Caco-2 (cell line): ENCODE measurements at regions not wholly inside any gene's neighbourhood (a gene's known extent, or its start where the extent isn't known, plus 50 kb on each side); places are given as distances from the start of the nearest gene placed in this dataset.

ENCODE experiments used
- BruUV-seq: library from RNA; stranded (reverse); fragments of 400-500 nt; replicated peaks from 2 replicates; lab custom pipeline; 2021; lab: Mats Ljungman, UMichigan
- CTCF ChIA-PET: fragments of 300-600 bp; sonication (Branson Sonifier 250); formaldehyde crosslinking; loops from one replicate; lab custom pipeline; 2022; ENCODE audit warnings: antibody characterized with exemption; lab: Charles Lee
- POLR2A ChIA-PET: fragments of 300-600 bp; sonication (Branson Sonifier 250); formaldehyde crosslinking; loops from one replicate; lab custom pipeline; 2022; ENCODE audit warnings: antibody characterized with exemption; lab: Charles Lee
- DNase-seq, 2 experiments: peaks; one replicate each; pipeline versions ENCODE4 v3.0.0 to v3.0.0-alpha.2; 2020 to 2022
- H3K27me3 ChIP-seq: replicated peaks from 2 replicates; pipeline ENCODE4 v1.6.0; 2011; ENCODE audit warnings: low read length; ENCODE audit not compliant: control insufficient read depth, insufficient read depth
- H3K36me3 ChIP-seq: 2 replicates; pipeline ENCODE4 v1.5.1; 2011; ENCODE audit warnings: low read length; ENCODE audit not compliant: control insufficient read depth, insufficient read depth
- H3K4me1 ChIP-seq: fragments of 250-450 bp; sonication (Bioruptor Pico); 2 replicates; pipeline ENCODE4 v1.5.1; 2020; ENCODE audit warnings: mild to moderate bottlenecking
- H3K4me3 ChIP-seq: 2 replicates; pipeline ENCODE4 v1.5.1; 2011; ENCODE audit warnings: low read depth, mild to moderate bottlenecking, control low read depth, low read length
- H3K9me3 ChIP-seq: fragments of 250-450 bp; sonication (Bioruptor Pico); 2 replicates; pipeline ENCODE4 v1.5.1; 2020; ENCODE audit warnings: mild to moderate bottlenecking, moderate library complexity
- H3K27ac Mint-ChIP-seq: one replicate; pipeline ENCODE4 v1.8.0; 2022; ENCODE audit warnings: mixed read lengths; ENCODE audit not compliant: unreplicated experiment
- H3K27me3 Mint-ChIP-seq: one replicate; pipeline ENCODE4 v1.8.0; 2022; ENCODE audit warnings: mixed read lengths; ENCODE audit not compliant: insufficient read depth, unreplicated experiment
- H3K36me3 Mint-ChIP-seq: one replicate; pipeline ENCODE4 v1.8.0; 2022; ENCODE audit warnings: mild to moderate bottlenecking, mixed read lengths; ENCODE audit not compliant: insufficient read depth, unreplicated experiment
- H3K4me1 Mint-ChIP-seq: one replicate; pipeline ENCODE4 v1.8.0; 2022; ENCODE audit warnings: low read depth, mixed read lengths; ENCODE audit not compliant: unreplicated experiment
- H3K4me3 Mint-ChIP-seq: one replicate; pipeline ENCODE4 v1.8.0; 2022; ENCODE audit warnings: mild to moderate bottlenecking, moderate library complexity, mixed read lengths; ENCODE audit not compliant: unreplicated experiment
- H3K9me3 Mint-ChIP-seq: one replicate; pipeline ENCODE4 v1.8.0; 2022; ENCODE audit warnings: mixed read lengths; ENCODE audit not compliant: unreplicated experiment
- CTCF ChIP-seq, 2 experiments: fragments of 200-600 bp in 1 of 2; IDR thresholded peaks; 1 replicate in 1 of 2; 2 replicates in 1 of 2; pipeline versions ENCODE4 v1.5.1 to v1.8.0; 2011 to 2022; ENCODE audit warnings: antibody characterized with exemption in 1 of 2, control low read depth in 1 of 2, inconsistent platforms in 1 of 2, low read depth in 1 of 2, low read length in 1 of 2, mild to moderate bottlenecking in 1 of 2, moderate library complexity in 1 of 2; ENCODE audit not compliant: insufficient read depth in 1 of 2, severe bottlenecking in 1 of 2, unreplicated experiment in 1 of 2
- intact Hi-C: fragments of 100-400 bp; cut with micrococcal nuclease; formaldehyde crosslinking; loops from one replicate; pipeline ENCODE4 v1.10.0; 2022; ENCODE audit not compliant: unreplicated experiment

GRCh38 chr5:53350991-53351770 is 129.2 kb upstream of the FST start:
- Histone ChIP-seq H3K9me3 (no peaks in the 10 kb centered on the region), H3K27me3 (no peaks in the 10 kb centered on the region), H3K36me3 (no peaks in the 10 kb centered on the region), H3K4me3 (no peak overlapping the region), H3K4me1 (0 out of 2 replicates have a peak, but pooled peaks cover 6% of the 10 kb centered on the region)
- DNase-seq = peak in 1 of 2 experiments; percentile 4
- intact Hi-C loops = loop anchor here (1.0 kb wide), 1 partner anchor 181 kb away; no protein-coding TSS in a partner anchor
- Mint-ChIP-seq H3K27ac (no peak overlapping the region), H3K4me1 (peaks cover 7% of the 10 kb centered on the region), H3K36me3 (no peaks in the 10 kb centered on the region), H3K9me3 (no peaks in the 10 kb centered on the region), H3K27me3 (peaks cover 5% of the 10 kb centered on the region), H3K4me3 (no peak overlapping the region)
- TF ChIP-seq CTCF (IDR thresholded peaks at IDR 0.05; ENCODE audit: insufficient read depth in 1 of 2, low read depth in 1 of 2, low read length in 1 of 2, severe bottlenecking in 1 of 2, unreplicated experiment in 1 of 2) = peak in 1 of 2 experiments; percentile 13
- CTCF ChIA-PET = interaction anchor here (1.0 kb wide), 1 partner anchor 89 kb away, joined by 3 read pairs; no protein-coding TSS in a partner anchor
- BruUV-seq = no TSS peak
- POLR2A ChIA-PET = no interaction called here

GRCh38 chr5:53355316-53355715 is 125.1 kb upstream of the FST start:
- no TSS peak for BruUV-seq
- H3K27ac Mint-ChIP-seq = no peak overlapping the region
- DNase-seq = no peak
- no peaks in the 10 kb centered on the region for H3K9me3 Mint-ChIP-seq
- H3K27me3 Mint-ChIP-seq = peaks cover 14% of the 10 kb centered on the region
- H3K9me3 ChIP-seq = no peaks in the 10 kb centered on the region
- TF ChIP-seq CTCF (IDR thresholded peaks at IDR 0.05; ENCODE audit: insufficient read depth in 1 of 2, low read depth in 1 of 2, low read length in 1 of 2, severe bottlenecking in 1 of 2, unreplicated experiment in 1 of 2) = no peak
- H3K4me1 Mint-ChIP-seq = peaks cover 7% of the 10 kb centered on the region
- no peaks in the 10 kb centered on the region for H3K36me3 ChIP-seq
- ChIA-PET CTCF (no interaction called here), POLR2A (no interaction called here)
- intact Hi-C loops = no loop called here
- no peaks in the 10 kb centered on the region for H3K36me3 Mint-ChIP-seq
- no peak overlapping the region for H3K4me3 ChIP-seq
- no peaks in the 10 kb centered on the region; the same call in 1 of the 2 replicates for H3K27me3 ChIP-seq
- H3K4me1 ChIP-seq = no peaks in the 10 kb centered on the region
- H3K4me3 Mint-ChIP-seq = no peak overlapping the region

- peaks cover 5% of the 10 kb centered on the region for H3K4me1 Mint-ChIP-seq
- no peak for DNase-seq
- H3K27me3 Mint-ChIP-seq = peaks cover 12% of the 10 kb centered on the region
- Histone ChIP-seq H3K4me1 (no peaks in the 10 kb centered on the region), H3K4me3 (no peak overlapping the region), H3K27me3 (no peaks in the 10 kb centered on the region; the same call in 1 of the 2 replicates), H3K9me3 (no peaks in the 10 kb centered on the region), H3K36me3 (no peaks in the 10 kb centered on the region)
- no TSS peak for BruUV-seq
- POLR2A ChIA-PET = no interaction called here
- H3K27ac Mint-ChIP-seq = no peak overlapping the region
- H3K36me3 Mint-ChIP-seq = no peaks in the 10 kb centered on the region
- H3K4me3 Mint-ChIP-seq = no peak overlapping the region
- CTCF ChIA-PET = no interaction called here
- no peaks in the 10 kb centered on the region for H3K9me3 Mint-ChIP-seq
- intact Hi-C loops = no loop called here
- no peak for TF ChIP-seq CTCF (IDR thresholded peaks at IDR 0.05; ENCODE audit: insufficient read depth in 1 of 2, low read depth in 1 of 2, low read length in 1 of 2, severe bottlenecking in 1 of 2, unreplicated experiment in 1 of 2)
Measured at GRCh38 chr5:53355931-53356330, 124.5 kb upstream of the FST start.
